GM21576 (cell line): ENCODE measurements at regions not wholly inside any gene's neighbourhood (a gene's known extent, or its start where the extent isn't known, plus 50 kb on each side); places are given as distances from the start of the nearest gene placed in this dataset.

ENCODE experiments used
- ATAC-seq: cut with Tn5 transposase; IDR thresholded peaks from one replicate; pipeline ENCODE4 v1.9.1; 2021; ENCODE audit warnings: mild to moderate bottlenecking, moderate library complexity; ENCODE audit not compliant: unreplicated experiment

DNA sequence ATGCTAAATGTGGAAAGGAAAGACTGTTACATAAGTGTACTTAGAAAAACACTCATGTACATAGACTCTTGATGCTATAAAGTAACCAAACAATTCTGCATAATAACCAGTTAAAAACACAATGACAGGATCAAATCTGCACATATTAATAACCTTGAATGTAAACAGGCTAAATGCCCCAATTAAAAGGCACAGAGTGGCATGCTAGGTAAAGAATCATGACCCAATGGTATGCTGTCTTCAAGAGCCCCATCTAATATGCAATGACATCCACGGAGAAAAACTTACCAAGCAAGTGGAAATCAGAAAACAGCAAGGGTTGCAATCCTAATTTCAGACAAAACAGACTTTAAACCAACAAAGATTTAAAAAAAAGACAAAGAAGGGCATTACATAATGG is 644.8 kb upstream of the PKN2 start:
- no peak for ATAC-seq

DNA sequence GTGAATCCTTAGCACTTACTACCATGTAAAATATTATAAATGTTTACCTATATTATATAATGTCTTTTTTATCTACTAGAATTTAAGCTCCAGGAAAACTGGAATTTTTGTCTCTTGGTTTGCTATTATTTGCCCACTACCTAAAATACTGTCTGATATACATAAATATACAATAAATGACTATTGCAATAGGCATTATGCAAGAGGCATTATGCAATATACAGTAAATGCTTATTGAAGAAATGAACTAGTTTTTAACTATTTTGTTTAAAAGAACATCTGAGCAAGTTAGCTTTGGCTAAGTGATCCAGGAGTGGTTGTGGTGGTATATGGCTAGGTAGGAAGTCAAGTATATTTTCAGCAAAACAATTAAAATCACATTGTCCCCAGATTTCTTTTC is 640.2 kb upstream of the PKN2 start:
- ATAC-seq: no peak

DNA sequence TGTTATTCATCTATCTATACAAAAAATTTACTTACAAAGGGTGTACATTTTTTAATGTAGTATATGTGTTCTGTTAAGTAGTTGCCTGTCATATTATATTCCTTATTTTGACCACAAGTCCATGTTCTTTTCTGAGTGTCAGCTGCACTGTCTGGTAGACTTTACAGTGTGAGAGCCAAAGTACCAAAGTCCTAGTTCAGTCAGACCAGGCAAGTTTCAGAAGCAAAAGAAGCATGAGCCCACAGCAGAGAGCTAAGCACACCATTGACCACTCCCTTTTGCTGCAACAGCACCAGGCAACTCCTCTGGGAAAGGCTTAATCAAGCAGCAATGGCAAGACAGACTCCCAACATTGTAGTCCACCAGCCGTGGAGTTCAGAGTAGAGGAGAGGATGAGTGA is 631.9 kb upstream of the PKN2 start:
- no peak for ATAC-seq

DNA sequence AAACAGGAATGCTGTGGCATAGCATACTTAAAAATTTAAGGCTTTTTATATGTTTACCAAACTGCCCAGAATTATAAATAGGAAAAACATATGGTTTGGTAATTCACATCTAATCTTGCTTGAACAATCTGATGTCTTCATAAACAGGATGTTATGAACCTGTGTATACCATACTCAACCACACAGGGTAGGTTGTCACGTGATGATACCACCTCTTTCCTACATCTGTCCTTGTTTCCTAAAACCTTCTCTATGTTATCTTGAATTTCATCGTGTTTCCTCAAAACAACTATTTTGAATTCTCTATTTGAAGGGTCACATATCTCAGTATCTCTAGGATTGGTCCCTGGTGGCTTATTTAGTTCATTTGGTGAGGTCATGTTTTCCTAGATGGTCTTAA is 631.0 kb upstream of the PKN2 start:
- no peak for ATAC-seq

DNA sequence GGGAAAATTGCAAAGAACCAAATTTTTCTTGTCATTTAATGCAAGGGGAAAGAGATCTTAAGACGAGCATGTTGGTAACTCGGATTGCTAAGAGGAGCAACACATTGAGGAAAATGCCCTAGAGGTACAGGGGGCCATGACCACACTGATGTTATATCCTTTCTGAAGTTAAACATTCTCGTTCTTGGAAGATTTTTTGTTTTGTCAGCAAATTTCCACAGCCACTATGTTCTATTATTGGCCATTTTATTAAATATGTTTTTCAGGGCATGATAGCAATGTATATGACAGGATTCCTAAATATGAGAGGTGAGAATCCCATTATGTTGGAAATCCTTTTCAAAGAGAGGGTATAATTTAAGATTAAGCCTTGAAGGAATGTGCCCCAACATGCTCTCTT is 627.2 kb upstream of the PKN2 start:
- ATAC-seq: no peak

DNA sequence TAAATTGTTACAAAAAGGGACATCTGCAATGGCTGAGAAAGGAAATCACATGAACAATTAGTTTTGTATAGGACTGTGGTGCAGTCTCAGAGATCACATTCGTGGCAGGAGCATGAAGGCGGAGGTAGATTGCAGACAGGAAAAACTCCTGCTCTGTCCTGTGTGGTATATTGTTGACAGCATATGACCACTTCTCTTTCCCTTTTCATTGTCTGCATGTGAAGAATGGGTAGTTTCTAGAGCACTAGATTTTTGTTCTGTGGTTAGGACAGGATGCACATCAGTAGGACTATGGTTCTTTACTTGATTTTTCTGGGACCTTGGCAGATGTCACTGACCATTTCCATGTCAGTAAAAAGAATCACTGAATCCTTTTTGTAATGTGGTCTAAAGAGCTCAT is 625.9 kb upstream of the PKN2 start:
- no peak for ATAC-seq

DNA sequence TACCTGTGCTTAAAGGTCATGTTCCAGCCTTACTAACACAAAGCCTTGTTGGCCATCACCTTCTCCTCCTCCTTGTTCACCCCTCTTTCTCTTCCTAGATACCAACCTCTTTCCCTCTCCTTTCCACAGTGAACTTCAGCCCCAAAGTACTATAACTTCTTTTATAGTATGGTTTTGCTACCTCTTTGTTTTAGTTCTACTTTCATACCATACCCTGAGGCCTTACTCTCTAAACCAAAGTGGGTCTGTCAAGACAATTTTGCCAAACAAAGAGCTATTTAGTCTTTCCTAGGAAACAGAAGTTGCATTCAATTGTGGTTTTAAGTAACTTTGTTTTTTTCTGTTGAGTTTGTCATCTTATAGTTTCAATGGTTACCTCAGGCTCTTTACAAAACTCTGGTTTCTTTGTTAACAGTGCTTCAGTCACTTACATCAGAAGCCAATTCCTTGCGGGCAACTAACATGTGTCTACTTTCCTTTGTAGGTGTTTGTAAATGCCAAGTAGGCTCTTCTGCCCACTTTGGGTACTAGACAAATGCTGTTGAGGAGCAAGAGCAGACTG is 623.9 kb upstream of the PKN2 start:
- no peak for ATAC-seq

DNA sequence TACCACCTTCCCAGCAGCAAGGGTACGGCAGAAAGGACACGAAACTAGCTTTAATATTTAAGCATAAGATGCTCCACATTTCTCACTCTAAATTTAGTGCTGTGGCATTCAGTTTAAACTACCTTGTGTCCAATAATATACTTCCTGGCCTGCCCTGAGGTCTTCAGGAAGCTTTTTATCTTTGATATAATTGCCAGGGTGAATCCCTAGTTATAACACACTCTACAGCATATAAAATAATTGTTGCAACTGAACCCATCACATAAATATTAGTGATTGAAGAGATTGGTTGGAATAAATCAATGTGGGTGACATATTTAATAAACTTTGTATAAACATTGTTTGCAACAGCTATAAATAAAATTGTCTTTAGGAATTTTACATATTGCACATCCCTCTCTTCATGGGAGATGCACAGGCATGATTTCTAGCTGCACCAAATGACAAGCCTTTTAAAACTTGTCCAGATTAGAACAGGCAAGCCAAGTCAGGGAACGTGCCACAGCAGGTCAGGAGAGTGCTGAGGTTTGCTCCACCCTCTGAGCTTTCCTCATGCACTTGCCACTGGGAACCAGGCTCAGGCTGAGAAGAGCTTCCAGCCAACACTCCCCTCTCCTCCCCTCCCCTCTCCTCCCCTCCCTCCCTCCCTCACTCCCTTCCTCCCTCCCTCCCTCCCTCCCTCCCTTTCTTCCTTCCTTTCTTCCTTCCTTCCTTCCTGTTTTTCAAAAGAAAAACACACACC is 623.2 kb upstream of the PKN2 start:
- no peak for ATAC-seq

DNA sequence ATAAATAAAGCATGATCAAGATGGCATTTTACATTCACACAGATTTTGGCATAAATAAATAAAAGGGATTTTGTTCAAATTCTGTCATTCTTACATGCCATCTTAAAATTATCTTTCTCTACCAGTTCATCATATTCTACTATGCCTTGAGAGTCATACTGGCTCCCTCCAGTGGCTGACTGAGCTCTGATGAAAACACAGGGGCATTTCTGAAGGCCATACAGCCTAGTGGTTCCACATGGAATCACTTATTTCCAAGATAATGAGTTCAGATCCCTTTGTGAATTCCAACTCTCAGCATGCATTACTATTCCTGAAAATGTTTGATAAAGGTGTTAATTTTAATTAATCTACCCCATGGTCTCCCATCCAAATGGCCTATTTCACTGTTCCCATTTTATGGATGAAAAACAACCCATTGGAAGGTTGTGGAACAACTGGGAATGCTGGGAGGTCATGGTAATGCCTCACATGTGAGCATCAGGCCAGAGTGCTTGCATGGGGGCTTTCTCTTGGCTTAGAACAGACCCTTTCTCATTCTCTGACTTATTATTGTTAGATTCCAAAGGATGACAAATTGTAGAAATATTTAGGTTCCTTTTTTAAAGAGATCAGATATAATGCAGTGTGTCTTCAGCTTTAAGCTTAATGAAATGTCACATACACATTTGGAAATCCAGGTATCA is 622.4 kb upstream of the PKN2 start:
- peak; percentile 69 for ATAC-seq

DNA sequence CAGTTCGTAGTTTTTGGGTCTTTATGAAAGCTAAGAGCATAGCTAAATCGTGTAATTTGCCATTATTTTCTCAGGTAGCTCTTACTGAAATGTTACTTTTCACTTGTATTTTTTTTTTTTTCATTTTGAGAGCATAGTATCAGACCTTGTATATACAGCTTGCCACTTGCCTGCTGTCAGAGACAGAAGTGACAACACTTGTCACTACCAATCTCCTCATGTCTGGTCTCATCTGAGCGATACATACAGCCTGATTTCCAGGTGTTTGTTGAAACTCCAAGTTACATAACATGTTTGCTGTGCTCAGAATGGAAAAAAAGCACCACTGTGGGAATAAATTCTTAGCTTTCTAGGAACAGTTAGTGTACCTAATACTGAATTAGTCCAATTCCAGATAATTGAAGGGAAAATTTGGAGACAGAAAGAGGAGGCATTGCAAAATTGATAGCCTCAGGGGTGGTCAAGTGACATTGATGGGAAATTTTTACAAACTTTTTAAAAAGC is 621.4 kb upstream of the PKN2 start:
- no peak for ATAC-seq

DNA sequence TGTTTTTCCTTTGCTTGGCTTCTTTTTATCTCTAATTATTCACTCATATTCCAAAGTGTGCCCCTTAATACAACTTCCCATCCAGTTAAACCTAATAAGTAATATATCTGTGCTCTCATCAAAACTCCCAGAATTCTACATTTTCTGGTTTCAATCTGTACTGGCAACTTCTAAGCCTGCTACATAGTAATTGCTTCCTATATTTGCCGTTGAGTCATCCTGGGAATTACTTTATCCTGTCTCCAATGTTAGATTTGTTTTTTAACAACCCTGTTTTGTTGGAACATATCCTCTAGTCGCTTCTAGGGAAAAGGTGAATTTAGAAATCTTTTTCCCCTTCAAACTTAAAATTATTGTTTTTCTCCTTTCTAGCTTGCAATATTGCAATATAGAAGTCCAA is 620.5 kb upstream of the PKN2 start:
- no peak for ATAC-seq

DNA sequence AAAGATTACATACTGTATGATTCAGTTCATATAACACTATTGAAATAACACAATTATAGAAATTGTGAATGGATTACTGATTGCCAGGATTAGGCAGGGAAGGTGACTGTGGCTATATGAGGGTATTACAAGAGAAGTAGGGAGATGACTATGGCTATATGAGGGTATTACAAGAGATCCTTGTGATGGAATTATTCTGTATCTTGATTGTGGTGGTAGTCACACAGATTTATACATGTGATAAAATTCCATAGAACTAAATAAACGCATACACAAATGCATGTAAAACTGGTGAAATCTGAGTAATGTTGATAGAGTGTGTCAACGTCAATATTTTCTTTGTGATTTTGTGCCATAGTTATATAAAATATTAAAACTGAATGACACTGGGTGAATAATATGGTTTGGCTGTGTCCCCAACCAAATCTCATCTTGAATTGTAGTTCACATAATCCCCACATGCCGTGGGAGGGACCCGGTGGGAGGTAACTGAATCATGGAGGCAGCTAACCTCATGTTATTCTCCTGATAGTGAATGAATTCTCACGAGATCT is 615.6 kb upstream of the PKN2 start:
- no peak for ATAC-seq

DNA sequence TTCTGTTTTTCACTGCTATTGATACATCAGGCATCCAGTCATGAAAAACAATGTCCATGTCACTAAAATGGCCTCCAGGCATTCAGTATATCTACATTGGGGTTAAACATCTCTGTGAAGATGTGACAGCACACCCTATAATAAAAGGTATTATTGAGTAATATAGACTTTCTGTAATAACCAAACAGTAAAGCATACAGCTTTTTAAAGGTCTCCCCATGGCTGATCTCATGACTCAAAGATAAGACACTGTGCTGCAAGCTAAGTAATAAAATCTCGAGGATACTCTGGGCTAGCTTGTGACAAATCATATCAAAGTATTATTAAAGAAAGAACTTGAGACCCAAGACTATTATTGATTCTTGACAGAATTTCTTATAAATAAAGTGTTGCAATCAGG is 613.1 kb upstream of the PKN2 start:
- ATAC-seq: no peak

DNA sequence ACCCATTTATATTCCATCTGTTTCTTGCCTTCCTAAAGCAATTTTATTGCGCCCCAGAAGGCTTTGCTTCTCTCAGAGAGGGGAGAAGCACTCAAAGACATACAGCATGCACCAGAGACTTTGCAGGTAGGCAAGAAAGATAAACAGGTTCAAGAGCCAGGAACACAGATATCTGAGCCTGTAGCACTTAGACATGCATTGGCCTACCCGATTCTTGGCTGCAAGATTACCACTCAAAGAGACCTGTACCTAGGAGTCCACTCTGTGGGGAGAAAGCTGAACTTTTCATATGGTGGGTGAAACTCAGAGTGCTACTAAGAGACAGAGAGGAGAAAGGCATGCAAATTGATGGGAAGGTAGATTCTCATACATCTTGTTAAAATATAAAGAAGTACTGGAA is 609.4 kb upstream of the PKN2 start:
- ATAC-seq: no peak

DNA sequence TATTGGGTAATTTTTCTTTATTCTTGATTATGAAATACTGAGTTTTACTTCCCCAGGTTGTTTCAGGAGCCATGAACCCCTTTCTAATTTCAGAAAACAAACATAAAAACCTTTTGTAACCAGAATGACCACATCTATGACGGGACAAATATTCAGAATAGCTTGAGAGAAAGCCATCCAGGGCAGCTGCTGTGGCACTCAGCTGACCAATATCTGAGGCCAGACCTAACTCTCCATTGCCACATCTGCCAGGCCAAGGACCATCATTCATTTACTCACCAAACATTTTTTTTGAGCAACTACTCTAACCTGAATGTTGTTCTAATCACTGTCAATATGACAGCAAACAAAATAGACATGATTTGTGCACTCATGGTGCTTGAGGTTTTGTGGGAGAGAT is 608.3 kb upstream of the PKN2 start:
- no peak for ATAC-seq

DNA sequence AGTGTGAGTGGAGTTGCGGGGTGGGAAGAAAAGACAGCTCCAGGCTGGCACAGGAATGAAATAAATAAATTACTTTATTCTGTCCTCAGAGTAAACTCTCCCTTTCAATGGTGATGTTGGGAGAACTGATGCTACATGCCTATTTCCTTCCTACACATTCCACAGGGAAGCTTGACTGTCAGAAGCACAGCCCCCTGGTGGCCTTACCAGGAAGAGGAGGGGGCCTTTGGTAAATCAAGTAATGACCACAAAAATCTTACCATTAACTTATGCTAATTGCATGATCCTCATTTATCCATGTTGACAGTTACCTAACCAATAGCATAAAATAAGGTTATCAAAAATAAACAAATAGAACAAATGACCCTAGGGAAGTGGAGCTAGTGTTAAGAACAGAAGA is 605.0 kb upstream of the PKN2 start:
- ATAC-seq: no peak

DNA sequence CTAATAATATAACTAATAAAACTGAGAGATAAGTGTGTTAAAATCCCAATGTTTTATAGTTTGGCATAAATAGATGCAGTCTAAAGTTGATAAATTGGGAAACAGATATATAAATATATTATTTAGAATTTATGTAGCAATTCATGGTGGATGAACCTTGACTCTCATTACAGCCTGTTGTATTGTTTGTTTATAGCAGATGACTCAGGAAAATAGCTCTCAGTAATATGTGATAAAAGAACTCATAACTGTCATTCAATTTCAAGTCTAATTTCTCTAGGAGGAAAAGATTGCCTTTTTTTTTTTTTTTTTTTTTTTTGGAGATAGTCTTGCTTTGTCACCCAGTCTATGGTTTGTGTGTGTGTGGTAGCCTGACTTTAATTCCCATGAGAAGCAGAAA is 603.2 kb upstream of the PKN2 start:
- ATAC-seq: no peak

DNA sequence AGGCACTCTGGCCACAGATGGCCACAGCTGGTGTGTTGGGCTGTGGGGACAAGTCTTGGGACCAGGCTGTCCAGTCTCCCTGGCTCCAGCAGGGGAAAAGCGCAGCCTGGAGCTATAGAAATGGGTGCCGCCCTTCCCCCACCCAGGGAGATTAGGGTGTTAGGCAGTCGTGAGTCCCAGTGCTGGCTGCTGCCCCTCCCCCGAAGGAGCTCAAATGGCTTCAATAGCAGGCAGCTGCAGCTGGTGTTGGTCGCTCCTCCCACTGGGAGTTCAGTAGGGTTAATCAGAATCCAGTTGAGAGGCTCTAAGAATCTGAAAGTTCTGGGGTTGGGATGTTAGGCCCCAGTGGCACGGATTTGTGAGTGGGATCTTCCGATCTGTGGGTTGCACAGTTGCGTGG is 595.6 kb upstream of the PKN2 start:
- ATAC-seq: no peak

DNA sequence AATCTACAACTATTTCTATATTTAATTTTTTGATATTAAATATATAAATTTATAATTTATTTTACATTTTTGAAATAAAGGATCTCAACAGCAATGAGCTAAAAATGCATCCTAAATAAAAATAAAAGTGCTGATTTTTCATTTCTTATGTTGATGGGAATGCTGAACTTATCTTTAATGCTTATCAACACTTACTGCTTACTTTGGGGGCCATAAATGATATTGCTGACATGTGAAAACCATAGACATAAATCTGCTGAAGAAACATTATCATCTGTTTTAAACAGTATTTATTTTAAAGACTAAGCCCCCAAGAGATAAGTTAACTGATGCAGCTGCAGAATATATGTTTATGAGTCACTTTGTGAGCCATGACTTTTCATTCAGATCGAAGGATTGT is 594.1 kb upstream of the PKN2 start:
- ATAC-seq: no peak

DNA sequence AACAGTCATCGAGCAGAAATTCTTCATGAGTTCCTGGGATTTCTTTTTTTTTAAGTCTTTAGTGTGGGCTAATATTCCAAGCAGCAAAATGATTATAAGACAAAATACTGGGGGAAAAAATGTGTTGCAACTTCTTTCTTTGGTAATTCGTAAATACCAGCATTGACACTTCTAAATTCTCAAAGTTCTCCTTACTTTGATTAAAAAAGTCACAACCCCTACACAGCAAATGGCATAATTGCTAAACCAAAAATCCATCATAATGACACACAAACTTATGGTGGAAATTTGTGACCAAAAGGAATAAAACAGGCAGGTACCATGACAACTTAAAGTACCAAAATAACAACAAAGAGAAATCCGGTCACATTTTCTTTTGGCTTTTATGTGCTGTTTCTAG is 585.2 kb upstream of the PKN2 start:
- no peak for ATAC-seq

DNA sequence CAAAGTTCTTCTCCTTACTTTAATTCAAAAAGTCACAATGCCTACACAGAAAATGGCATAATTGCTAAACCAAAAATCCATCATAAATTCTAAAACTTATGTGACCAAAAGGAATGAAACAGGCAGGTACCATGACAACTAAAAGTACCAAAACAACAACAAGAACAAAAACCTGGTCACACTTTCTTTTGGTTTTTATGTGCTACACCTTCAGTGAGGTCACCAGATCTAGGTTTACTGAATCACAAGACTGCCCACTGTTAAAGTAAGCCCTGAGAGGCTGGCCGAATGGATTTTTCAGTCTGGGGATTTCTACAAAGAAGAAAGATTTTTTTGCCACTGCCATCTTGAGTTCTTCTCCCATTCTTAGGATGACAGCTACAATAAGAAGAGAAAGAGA is 583.0 kb upstream of the PKN2 start:
- ATAC-seq: no peak

DNA sequence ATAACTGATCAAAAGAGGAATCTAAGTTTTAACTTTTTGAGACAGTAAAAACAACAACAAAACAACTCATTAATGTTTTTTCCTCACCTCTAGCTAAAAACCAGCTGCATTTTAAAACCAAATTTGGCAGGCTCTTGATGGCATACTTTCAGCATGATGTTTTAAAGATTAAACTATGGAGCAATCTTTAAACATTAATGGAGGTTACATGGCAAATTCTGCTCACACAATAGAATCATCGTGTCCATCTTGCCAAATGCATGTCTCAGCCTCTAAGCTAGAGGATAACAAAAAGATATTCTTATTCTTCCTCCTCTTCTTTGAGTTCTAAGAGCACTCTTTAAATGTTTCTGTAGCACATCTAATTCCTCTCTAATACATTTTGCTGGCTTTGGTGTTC is 579.8 kb upstream of the PKN2 start:
- no peak for ATAC-seq
